DMS79 treated with DMSO at 0.1 percent for 48 hours (cell line): ENCODE measurements at regions not wholly inside any gene's neighbourhood (a gene's known extent, or its start where the extent isn't known, plus 50 kb on each side); places are given as distances from the start of the nearest gene placed in this dataset.
A peak's percentile ranks its signal among the peaks of the same experiment; 100 is the strongest.

Experiments
- DNase-seq: peaks from one replicate; lab custom pipeline; 2025; lab: John Stamatoyannopoulos, UW

DNA sequence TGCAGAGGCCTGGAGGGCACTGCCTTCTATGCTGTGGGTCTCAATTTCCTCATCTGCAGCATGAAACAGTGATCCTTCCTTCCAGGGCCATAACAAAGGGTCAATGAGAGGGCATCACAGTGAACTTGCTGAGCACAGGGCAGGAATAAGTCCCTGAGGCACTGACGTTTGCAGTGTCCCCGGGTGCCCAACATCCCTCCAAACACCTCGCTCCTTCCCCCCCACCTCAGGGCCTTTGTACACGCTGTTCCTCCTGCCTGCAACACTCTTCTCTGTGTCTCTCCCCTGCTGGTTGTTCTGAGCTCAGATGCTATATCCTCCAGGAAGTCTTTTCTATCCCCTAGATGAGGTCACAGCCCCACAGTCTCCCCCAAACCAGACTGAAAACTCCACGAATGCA is 59.7 kb upstream of the TCF20 start:
- no peak for DNase-seq

DNA sequence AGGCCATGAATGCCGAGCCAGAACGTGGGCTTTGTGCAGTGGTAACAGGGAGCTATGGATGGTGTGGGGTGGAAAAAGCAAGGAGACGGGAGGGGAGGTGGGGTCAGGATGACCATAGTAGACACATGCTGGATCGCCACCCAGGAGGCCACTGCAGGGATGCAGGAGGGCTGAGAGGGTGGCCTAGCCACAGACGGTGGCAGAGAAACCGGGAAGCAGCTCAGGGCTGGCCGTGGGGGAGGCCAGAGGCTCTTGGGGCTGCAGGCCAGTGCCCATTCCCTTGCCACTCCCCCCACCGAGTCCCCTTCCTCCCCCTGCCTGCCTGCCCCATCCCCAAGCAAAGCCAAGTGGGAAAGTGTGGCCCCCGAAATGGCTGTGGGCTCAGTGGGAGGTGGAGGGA is 59.1 kb upstream of the TCF20 start:
- DNase-seq: no peak

DNA sequence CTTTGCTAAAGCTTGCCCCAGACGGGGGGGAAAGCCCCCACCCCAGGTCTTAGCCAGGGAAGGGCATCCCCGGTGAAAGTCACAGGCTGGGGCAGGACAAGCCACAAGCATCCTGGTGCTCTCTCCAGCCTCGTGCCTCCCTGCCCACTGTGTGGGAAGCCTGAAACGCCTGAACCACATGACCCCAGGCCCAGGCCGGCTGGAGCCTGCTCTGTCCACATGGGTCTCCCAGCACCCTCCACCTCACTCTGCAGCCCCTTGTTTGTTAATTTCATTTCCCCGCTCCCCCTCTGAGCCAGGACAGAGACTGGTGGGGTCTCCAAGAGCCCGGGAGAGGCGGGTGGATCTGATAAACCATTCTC is 58.3 kb upstream of the TCF20 start:
- no peak for DNase-seq

DNA sequence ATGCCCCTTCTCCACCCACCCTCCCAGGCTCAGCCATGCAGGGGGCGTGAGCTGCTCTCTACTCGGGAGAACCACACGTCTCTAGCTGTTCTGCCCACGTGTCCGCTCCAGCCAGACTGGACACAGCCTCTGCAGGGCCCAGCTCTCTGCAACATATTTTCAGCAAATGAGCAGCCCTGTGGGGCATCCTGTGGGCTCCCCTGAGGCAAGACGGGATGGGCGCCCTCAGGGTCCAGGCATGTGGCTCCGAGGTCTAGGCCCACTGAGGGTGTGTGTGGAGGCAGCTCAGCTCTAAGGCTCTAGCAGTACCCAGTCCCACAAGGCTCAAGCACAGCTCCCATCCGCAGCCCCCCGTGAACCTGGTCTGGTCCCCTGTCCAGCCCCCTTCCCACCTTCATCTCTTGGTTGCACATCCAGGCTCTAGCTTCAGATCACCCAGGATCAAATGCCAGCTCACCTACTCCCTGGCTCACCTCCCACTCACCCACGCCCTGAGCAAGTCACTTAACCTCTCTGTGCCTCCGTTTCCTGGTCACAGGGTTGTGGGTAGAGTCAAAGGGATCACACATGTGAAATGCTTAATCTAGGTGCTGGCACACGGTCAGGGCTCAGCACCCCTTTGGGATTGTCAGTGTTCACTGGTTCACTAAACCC is 57.8 kb upstream of the TCF20 start:
- no peak for DNase-seq

DNA sequence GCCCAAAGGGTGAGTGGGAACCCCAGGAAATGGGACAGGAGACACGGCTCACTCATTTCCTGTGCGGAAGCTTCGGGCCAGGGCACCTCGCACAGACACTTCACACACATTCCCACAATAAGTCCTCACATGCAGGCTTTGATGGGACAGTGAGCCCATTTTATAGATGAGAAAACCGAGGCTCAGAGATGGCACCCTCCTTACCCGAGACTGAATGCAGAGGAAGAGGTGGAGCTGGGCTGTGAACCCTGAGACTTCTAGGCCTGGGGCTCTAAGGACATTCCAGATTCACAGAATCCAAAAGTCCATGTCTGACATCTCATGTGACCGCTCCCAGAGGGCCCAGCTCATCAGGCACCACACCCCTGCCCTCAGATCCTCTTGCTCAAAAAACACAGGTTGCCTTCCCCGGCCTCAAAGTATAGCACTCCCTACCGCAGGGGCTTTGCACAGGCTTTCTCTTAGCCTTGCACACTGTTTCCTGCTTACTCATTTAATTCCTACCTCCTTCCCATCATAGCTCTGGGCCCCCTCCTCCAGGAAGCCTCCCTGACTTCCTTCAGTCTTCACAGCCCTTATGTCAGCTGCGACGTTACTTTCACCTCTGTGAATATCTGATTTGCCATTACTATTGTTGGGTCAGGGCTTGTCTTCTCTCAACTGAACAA is 57.1 kb upstream of the TCF20 start:
- no peak for DNase-seq

DNA sequence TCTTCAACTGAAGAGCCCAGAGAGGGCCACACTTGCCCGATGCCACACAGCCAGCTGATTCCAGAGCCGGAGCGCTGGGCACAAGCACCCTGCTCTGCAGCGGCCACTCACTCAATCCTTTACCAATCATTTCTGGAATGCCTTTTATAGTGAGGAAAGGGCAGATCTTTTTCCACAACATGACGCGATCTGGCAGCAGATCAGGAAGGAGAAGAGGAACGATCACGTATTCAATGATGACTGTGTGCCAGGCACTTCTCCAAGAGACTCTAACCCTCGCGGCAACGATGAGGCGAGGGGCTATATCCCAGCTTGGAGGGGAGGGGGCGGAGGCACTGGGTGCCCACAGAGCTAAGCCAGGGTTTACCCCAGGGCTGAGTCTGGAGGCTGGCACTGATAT is 56.3 kb upstream of the TCF20 start:
- no peak for DNase-seq

DNA sequence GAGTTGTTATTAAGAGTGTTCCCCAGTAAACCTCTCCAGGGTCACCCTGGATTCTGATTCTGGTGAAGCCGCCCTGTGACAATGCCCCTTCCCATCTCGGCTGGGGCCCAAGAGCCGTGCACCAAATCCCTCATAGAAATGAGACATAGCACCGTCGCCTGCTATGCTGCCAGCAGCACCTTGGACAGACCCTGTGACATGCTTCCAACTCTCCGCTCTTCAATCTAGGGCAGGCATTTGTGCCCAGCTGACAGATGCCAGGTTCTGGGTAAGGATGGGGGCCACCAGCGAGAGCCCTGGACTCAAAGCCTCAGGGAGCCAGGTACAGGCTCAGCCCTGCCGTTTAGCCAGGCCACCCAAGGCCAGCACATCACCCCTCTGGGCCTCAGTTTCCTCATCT is 55.8 kb upstream of the TCF20 start:
- no peak for DNase-seq

DNA sequence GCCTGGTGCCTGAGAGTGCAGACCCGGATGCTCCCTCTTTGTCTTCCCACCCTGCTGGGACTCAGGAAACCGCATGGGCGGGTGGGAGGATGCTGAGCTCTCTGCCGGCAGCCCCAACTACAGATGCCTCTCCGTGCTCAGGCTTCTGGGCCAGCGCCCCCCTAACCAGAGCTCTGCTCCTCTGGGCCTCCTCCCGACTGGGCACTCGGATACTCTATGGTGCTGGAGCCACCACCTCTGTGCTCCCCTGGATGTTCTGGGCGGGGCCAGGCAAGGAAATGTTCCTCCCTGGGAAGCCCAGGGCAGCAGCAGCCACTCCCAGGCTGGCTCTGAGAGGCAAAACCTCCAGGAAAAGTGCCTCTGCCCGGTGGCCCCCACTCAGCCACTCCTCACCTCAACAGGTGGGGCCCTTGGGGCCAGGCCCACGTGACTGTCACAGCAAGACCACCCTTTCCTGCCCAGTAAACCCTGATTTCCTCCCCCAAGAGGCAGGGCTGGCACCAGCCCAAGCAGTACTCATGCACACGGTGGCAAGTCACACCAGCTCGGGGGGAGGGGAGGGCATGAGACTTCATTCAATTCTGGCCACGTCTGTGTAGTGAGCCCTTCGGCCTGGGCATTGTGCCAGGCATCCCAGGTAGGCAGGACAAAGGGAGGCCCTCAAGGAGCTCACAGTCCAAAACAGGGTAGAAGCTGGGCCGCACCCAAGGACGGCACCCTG is 54.7 kb upstream of the TCF20 start:
- DNase-seq: no peak

- no peak for DNase-seq
These were observed 54.1 kb upstream of the TCF20 start for GRCh38 chr22:42324566-42324965.

DNA sequence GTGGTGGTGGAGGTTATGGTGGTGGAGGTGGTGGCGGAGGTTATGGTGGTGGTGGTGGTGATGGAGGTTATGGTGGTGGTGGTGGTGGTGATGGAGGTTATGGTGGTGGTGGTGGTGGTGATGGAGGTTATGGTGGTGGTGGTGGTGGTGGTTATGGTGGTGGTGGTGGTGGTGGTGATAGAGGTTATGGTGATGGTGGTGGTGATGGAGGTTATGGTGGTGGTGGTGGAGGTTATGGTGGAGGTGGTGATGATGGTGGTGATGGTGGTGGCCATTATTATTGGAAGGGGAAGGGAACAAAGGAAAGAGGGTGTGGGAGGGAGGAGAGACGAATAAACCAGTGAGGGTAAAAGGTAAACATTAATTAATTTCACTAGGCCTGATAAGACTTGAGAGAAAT is 53.5 kb upstream of the TCF20 start:
- DNase-seq: no peak

DNA sequence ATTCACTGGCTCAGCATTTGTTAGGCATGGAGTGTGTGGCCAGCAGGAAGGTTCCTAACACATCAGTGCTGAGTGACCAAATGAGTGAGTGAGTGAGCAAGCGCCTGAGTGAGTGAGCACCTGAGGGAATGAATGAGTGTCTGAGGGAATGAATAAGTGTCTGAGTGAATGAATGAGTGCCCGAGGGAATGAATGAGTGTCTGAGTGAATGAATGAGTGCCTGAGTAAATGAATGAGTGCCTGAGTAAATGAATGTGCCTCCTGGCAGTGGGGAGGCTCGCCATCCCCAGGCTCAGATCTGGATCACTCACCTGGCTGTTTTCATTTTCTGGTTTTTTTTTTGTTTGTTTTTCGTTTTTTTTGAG is 52.1 kb upstream of the TCF20 start:
- DNase-seq: no peak

DNA sequence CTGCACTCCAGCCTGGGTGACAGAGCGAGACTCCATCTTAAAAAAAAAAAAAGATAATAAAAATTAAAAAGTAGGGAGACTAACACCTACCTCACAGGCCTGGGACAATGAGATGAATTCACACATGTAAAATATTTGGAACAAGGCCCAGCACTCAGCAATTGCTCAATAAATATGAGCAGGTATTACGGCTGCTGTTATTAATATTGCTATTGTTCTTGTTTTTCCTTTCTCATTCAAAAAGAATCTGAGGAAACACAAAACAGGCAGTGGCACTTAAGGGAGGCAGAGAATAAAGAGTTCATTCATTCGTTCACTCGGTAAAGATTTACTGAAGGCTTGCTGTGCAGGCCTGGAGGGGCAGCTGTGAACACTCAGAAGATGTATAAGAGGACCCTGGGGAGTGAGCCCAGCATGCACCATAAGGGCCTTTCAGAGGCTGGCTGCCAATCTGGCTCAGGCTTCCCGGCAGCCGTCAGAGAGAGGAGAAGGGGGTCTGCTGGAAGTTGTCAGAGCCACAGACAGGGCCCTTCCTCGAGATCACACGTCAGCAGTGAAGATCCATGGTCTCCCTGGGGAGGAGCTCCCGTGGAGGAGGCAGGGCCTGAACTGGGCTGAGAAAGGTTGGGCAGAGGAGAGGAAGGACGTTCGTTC is 51.6 kb upstream of the TCF20 start:
- peak; percentile 75 for DNase-seq

DNA sequence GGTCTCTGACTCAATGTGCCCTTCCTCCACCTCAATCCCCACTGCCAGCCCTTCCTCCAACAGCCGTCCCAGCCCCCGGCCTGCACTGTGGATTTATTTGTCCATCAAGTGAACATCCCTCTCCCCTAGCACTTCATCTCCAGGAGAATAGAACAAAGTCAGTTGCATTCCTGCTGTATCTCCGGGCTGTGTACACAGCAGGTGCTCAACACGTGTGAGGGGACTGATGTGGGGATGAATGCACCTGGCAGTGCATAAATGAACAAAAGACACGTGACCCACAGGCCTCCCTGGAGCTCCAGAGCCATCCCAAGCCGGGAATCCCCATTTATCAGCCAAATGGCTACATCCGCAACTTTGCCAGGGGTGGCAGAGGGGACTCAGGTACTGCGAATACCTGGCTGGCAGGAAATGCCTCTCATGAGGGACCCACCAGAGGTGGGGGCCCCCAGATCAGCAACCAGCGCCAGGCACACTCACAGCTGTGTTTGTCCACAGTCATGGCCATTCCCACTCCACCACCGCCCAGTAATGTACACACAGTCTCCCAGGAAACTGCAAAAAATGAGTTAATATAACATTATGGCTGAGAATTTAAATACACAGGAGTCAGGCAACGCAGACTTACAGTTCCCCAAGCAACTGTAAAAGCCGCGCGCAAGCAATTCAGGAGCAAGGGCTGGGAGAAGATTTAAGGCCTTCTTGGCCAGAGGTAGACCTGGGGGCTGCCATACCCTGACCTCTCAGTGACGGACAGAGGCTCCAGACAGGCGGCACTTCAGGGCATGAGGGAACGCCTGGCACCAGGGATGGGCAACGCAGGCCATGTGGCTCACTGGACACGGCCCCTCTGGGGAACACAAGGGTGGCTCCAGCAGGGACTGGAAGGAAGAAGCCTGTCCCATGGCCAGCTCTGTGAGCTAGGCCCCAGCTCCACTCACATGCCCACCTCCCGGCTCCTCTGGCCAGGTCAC is 50.3 kb upstream of the TCF20 start:
- DNase-seq: no peak
